Epithelial cell of proximal tubule (primary cell): ENCODE measurements at regions not wholly inside any gene's neighbourhood (a gene's known extent, or its start where the extent isn't known, plus 50 kb on each side); places are given as distances from the start of the nearest gene placed in this dataset.
"Not testable (repeated sequence)": the region's sequence is repeated elsewhere in the genome, so short reads cannot be mapped to it uniquely, and the experiment has no call there.

Experiments
- DNase-seq: peaks from one replicate; pipeline ENCODE4 v3.0.0-alpha.2; 2011; ENCODE audit warnings: low read depth
- H3K4me3 ChIP-seq: 2 replicates; pipeline ENCODE4 v1.5.1; 2011; ENCODE audit warnings: low read depth, mild to moderate bottlenecking, low read length
- CTCF ChIP-seq: conservative IDR thresholded peaks from 2 replicates; pipeline ENCODE4 v1.5.1; 2012; ENCODE audit warnings: low read depth, mild to moderate bottlenecking, low read length

GRCh38 chr11:127803755-127804154 is 783.6 kb downstream of the ETS1 start:
- no peak for DNase-seq
- no peak overlapping the region for H3K4me3 ChIP-seq
- no peak for TF ChIP-seq CTCF

GRCh38 chr11:127800989-127801688 is 786.2 kb downstream of the ETS1 start:
- TF ChIP-seq CTCF: no peak
- H3K4me3 ChIP-seq: no peak overlapping the region
- DNase-seq: no peak

GRCh38 chr11:127795326-127795725 is 792.0 kb downstream of the ETS1 start:
- TF ChIP-seq CTCF: no peak
- H3K4me3 ChIP-seq: no peak overlapping the region
- DNase-seq: no peak

DNA sequence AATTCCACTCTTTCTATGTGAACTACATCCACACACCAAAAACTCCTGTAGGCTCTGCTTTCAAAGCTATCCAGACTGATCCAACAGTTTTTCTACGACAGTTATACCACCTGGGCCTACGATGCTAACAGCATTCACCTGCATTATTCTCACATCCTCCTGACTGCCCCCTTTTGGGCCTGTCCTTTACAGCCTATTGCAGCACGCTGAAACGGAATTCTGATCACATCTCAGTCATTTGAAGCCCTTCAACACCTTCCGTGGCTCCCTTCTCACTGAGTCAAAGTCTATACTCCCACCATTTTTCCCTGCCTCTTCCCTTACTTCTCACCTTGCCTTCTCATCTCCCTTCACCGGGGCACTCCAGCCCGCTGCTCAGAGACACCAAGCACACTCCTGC is 791.3 kb upstream of the KIRREL3 start:
- H3K4me3 ChIP-seq: no peak overlapping the region
- TF ChIP-seq CTCF: no peak
- DNase-seq: no peak

DNA sequence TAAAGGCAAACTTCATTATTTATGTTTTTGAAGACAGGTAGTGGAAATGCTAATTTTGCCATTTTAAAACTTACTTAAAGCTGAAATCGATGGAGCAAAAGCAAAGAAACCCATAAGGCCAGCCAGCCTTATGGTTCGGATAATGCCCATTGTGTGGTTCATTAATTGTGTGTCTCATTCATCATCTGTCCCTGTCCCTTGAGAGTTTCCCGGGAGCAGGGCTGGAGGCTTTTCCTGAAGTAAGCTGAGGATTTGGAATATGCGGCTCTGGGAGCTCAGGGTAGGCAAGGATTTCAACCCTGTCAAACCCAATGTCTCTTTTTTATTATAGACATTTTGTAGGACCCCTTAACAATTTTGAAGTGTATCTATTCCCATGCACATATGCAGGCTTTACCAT is 790.0 kb upstream of the KIRREL3 start:
- H3K4me3 ChIP-seq: no peak overlapping the region
- no peak for DNase-seq
- TF ChIP-seq CTCF: no peak

- DNase-seq: no peak
- H3K4me3 ChIP-seq: no peak overlapping the region
- peak; percentile 56 for TF ChIP-seq CTCF
These were observed 789.4 kb upstream of the KIRREL3 start for GRCh38 chr11:127789927-127790326.

- not testable (repeated sequence) for H3K4me3 ChIP-seq, DNase-seq
These were observed 772.4 kb upstream of the KIRREL3 start for GRCh38 chr11:127772938-127773337.

- H3K4me3 ChIP-seq, DNase-seq: not testable (repeated sequence)
These were observed 768.4 kb upstream of the KIRREL3 start for GRCh38 chr11:127768931-127769330.
